SU-DHL-6 (cell line): ENCODE measurements at regions not wholly inside any gene's neighbourhood (a gene's known extent, or its start where the extent isn't known, plus 50 kb on each side); places are given as distances from the start of the nearest gene placed in this dataset.

ENCODE experiments used
- H2AFZ ChIP-seq: fragments of 200-600 bp; sonication (generic); 2 replicates; pipeline ENCODE4 v1.6.1; 2014; ENCODE audit warnings: low read depth, mild to moderate bottlenecking, moderate library complexity, mixed read lengths, antibody characterized with exemption, low read length; ENCODE audit not compliant: severe bottlenecking
- H3F3A ChIP-seq: fragments of 200-600 bp; shearing (Covaris generic); 2 replicates; pipeline ENCODE4 v1.6.0; 2016; ENCODE audit warnings: antibody characterized with exemption, mild to moderate bottlenecking; ENCODE audit not compliant: insufficient read depth
- H3K27ac ChIP-seq: fragments of 200-600 bp; sonication (generic); 2 replicates; pipeline ENCODE4 v1.5.1; 2016; ENCODE audit warnings: low read depth, mild to moderate bottlenecking, low read length, moderate library complexity, mixed read lengths
- H3K27me3 ChIP-seq: fragments of 200-600 bp; sonication (generic), shearing (Covaris generic); 2 replicates; pipeline ENCODE4 v1.6.0; 2014; ENCODE audit warnings: mild to moderate bottlenecking, low read length
- H3K36me3 ChIP-seq: fragments of 200-600 bp; sonication (generic); 2 replicates; pipeline ENCODE4 v1.6.1; 2014; ENCODE audit warnings: mild to moderate bottlenecking, low read length, mixed read lengths
- H3K4me2 ChIP-seq: fragments of 300-600, 200-600 bp; shearing (Covaris generic), sonication (generic); 2 replicates; pipeline ENCODE4 v1.6.0; 2014; ENCODE audit warnings: low read length, low read depth, mild to moderate bottlenecking; ENCODE audit not compliant: poor library complexity, severe bottlenecking
- H3K4me3 ChIP-seq: fragments of 200-600 bp; sonication (generic); 2 replicates; pipeline ENCODE4 v1.5.1; 2014; ENCODE audit warnings: antibody characterized with exemption, low read length, mild to moderate bottlenecking, mixed read lengths; ENCODE audit not compliant: insufficient read depth, poor library complexity, severe bottlenecking
- H3K79me2 ChIP-seq: fragments of 200-600 bp; sonication (generic); 2 replicates; pipeline ENCODE4 v1.6.1; 2014; ENCODE audit warnings: mild to moderate bottlenecking, low read length, moderate library complexity; ENCODE audit not compliant: insufficient read depth
- H3K9ac ChIP-seq: fragments of 200-600 bp; sonication (generic); 2 replicates; pipeline ENCODE4 v1.7.0; 2014; ENCODE audit warnings: mild to moderate bottlenecking, low read length
- H3K9me2 ChIP-seq: fragments of 200-600 bp; sonication (generic); replicated peaks from 2 replicates; pipeline ENCODE4 v1.6.1; 2014; ENCODE audit warnings: low read length; ENCODE audit not compliant: insufficient read depth
- H3K9me3 ChIP-seq: fragments of 200-600 bp; sonication (generic); 2 replicates; pipeline ENCODE4 v1.6.1; 2014; ENCODE audit warnings: low read length, mixed read lengths; ENCODE audit not compliant: insufficient read depth
- H4K20me1 ChIP-seq: fragments of 200-600 bp; sonication (generic); 2 replicates; pipeline ENCODE4 v1.6.1; 2014; ENCODE audit warnings: low read depth, mild to moderate bottlenecking, antibody characterized with exemption, low read length, moderate library complexity, mixed read lengths
- EZH2phosphoT487 ChIP-seq: fragments of 200-600 bp; sonication (generic), shearing (Covaris generic); conservative IDR thresholded peaks from 2 replicates; pipeline ENCODE4 v1.6.1; 2018; ENCODE audit warnings: mild to moderate bottlenecking, antibody characterized with exemption, low read length, moderate library complexity, mixed read lengths
- TF ChIP-seq, protein P1 (sequence below): fragments of 200-600 bp; sonication (generic); IDR thresholded peaks from one replicate; pipeline ENCODE4 v1.5.1; 2017; ENCODE audit warnings: antibody characterized with exemption, mild to moderate bottlenecking, low read length, moderate library complexity; ENCODE audit not compliant: insufficient read depth, poor library complexity, severe bottlenecking

DNA sequence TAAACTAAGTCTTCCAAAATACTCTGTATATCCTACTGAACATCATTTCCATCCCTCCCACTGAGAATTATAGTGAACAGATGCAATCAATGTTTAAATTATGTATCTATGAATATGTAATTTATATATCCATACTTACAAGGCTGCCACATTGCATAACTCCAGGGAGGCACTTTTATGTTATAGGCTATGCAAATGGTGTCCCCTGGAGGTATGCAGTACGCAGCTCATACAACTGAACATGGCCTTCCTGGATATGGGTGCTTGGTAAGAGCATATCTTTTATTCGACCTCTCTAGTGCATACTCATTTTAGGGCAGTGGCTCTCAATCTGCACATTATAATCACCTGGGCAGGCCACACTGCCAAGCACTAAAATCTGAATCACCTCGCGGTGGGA lies 127.3 kb downstream of the BANF2 start:
- H3K36me3 ChIP-seq: no peaks in the 10 kb centered on the region
- H3K9me2 ChIP-seq: no peaks in the 10 kb centered on the region
- H3K27ac ChIP-seq: no peak overlapping the region
- no peaks in the 10 kb centered on the region for H3F3A ChIP-seq
- H3K79me2 ChIP-seq: no peaks in the 10 kb centered on the region
- H2AFZ ChIP-seq: no peak overlapping the region
- no peak overlapping the region for H3K9ac ChIP-seq
- H3K9me3 ChIP-seq: no peaks in the 10 kb centered on the region
- no peaks in the 10 kb centered on the region for H4K20me1 ChIP-seq
- no peak overlapping the region for H3K4me3 ChIP-seq
- no peak overlapping the region for H3K4me2 ChIP-seq
- H3K27me3 ChIP-seq: no peaks in the 10 kb centered on the region
- TF ChIP-seq, protein P1, sequence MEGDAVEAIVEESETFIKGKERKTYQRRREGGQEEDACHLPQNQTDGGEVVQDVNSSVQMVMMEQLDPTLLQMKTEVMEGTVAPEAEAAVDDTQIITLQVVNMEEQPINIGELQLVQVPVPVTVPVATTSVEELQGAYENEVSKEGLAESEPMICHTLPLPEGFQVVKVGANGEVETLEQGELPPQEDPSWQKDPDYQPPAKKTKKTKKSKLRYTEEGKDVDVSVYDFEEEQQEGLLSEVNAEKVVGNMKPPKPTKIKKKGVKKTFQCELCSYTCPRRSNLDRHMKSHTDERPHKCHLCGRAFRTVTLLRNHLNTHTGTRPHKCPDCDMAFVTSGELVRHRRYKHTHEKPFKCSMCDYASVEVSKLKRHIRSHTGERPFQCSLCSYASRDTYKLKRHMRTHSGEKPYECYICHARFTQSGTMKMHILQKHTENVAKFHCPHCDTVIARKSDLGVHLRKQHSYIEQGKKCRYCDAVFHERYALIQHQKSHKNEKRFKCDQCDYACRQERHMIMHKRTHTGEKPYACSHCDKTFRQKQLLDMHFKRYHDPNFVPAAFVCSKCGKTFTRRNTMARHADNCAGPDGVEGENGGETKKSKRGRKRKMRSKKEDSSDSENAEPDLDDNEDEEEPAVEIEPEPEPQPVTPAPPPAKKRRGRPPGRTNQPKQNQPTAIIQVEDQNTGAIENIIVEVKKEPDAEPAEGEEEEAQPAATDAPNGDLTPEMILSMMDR: no peak
- TF ChIP-seq EZH2phosphoT487: no peak

DNA sequence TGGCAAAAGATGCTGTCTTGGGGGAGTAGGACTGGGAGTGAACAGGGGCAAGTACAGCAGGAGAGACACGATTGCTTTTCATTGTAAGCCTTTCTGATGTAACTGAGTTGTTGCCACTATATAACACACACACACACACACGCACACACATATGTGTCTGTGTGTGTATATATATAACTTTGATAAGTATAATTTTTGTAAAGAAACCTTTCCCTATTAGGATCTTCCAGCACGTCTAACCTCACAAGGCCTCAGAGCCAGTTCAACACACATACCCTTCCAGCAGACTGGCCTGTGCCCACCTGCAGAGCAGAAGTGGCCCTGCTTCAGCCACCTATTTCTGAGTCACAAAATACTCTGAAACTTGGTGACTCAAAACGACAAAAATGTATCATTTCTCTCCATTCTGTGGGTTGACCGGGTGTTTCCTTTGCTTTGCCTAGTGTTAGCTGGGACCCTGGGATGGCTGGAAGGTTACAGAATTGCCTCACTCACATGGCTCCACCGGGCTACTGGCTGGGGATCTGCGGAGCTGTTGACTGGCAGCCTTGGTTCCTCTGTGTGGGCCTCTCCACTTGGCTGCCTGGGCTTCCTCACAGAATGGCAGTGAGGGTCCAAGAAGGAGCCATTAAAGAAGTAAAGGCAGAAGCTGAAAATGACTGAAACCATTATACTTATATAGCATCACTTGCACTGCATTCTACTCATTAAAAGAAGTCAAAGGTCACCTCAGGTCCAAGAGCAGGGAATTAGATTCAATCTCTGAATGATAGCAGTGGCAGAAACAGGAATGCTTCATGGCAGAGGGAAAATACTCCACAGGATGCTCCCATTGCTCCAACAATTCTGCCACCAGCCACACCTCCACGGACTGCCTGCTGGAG lies 126.4 kb downstream of the BANF2 start:
- no peak overlapping the region for H3K4me2 ChIP-seq
- H3K4me3 ChIP-seq: no peak overlapping the region
- H2AFZ ChIP-seq: no peak overlapping the region
- no peaks in the 10 kb centered on the region for H4K20me1 ChIP-seq
- H3K9ac ChIP-seq: no peak overlapping the region
- no peaks in the 10 kb centered on the region for H3K9me2 ChIP-seq
- no peaks in the 10 kb centered on the region for H3K9me3 ChIP-seq
- no peaks in the 10 kb centered on the region for H3K36me3 ChIP-seq
- H3F3A ChIP-seq: no peaks in the 10 kb centered on the region
- no peak for TF ChIP-seq EZH2phosphoT487
- TF ChIP-seq, protein P1: no peak
- H3K27ac ChIP-seq: no peak overlapping the region
- H3K27me3 ChIP-seq: no peaks in the 10 kb centered on the region
- H3K79me2 ChIP-seq: no peaks in the 10 kb centered on the region

DNA sequence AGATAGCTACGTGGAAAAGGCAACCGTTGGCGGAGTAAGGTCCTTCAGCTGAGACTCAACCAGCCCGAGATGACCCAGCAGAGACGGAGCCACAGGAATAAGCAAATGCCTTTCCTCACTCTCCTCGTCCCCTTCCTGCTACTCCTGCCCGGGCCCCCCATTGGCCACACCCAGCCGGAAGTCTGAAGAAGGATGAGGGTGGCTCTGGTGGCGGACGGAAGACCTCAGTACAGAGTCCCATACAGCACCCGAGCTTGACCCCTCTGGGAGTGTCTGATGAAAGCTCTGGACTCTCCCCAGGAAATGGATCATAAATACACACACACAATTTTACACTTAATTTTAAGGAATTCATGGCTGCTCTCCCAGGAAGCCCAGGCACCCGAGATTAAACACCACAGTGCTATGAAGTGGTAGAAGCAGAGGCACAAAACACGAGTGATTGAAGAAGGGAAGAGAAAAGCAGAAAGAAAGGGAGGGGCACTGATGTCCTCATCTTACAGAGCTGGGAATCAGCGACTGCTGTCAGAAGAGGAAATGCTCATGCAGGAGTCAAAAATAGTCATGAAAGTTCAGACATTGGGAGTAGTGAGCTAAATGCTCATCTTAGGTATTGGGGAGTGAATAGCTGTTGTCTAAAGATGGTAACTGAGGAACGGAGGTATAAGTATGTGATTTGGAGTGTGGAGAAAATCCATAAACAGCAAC lies 125.6 kb downstream of the BANF2 start:
- Histone ChIP-seq H3K4me3 (no peak overlapping the region), H3K9me3 (no peaks in the 10 kb centered on the region), H3K9ac (no peak overlapping the region), H3K4me2 (no peak overlapping the region), H3F3A (no peaks in the 10 kb centered on the region), H3K36me3 (no peaks in the 10 kb centered on the region), H2AFZ (no peak overlapping the region), H3K27me3 (no peaks in the 10 kb centered on the region), H4K20me1 (no peaks in the 10 kb centered on the region), H3K27ac (no peak overlapping the region), H3K9me2 (no peaks in the 10 kb centered on the region), H3K79me2 (no peaks in the 10 kb centered on the region)
- TF ChIP-seq, protein P1: no peak
- TF ChIP-seq EZH2phosphoT487: no peak
